Spleen (tissue), 7 donors: ENCODE measurements at regions not wholly inside any gene's neighbourhood (a gene's known extent, or its start where the extent isn't known, plus 50 kb on each side); places are given as distances from the start of the nearest gene placed in this dataset.

Experiments
- POLR2A ChIP-seq, 3 donors: fragments of 450-650 bp; IDR thresholded peaks; one replicate each; pipeline ENCODE4 v1.5.1; 2017; ENCODE audit warnings: antibody characterized with exemption in 3 of 3, mild to moderate bottlenecking in 1 of 3
- TF ChIP-seq, protein P1 (sequence below), 11 experiments: fragments of 200-600 bp in 7 of 11; fragments of 450-650 bp in 4 of 11; sonication (generic) in 4 of 11; IDR thresholded peaks in 8 of 11; conservative IDR thresholded peaks in 3 of 11; 1 replicate in 7 of 11; 2 replicates in 4 of 11; pipeline versions ENCODE4 v1.4.0 to v1.8.0; 2016 to 2021; ENCODE audit warnings: antibody characterized with exemption in 11 of 11, inconsistent platforms in 4 of 11, mild to moderate bottlenecking in 1 of 11
- donor health status: DM: no; HTN: no; CAD: no; lungs with moderate emphysema.
- donor health status: DM: no; HTN: no; CAD: no.
- donor health status: DM: no; HTN: no; CAD: no.

GRCh38 chr7:12469568-12469967 is 65.9 kb upstream of the VWDE start:
- no peak for TF ChIP-seq POLR2A (IDR thresholded peaks at IDR 0.05)
- TF ChIP-seq, protein P1, sequence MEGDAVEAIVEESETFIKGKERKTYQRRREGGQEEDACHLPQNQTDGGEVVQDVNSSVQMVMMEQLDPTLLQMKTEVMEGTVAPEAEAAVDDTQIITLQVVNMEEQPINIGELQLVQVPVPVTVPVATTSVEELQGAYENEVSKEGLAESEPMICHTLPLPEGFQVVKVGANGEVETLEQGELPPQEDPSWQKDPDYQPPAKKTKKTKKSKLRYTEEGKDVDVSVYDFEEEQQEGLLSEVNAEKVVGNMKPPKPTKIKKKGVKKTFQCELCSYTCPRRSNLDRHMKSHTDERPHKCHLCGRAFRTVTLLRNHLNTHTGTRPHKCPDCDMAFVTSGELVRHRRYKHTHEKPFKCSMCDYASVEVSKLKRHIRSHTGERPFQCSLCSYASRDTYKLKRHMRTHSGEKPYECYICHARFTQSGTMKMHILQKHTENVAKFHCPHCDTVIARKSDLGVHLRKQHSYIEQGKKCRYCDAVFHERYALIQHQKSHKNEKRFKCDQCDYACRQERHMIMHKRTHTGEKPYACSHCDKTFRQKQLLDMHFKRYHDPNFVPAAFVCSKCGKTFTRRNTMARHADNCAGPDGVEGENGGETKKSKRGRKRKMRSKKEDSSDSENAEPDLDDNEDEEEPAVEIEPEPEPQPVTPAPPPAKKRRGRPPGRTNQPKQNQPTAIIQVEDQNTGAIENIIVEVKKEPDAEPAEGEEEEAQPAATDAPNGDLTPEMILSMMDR (IDR thresholded peaks at IDR 0.05 in 8 of 11, conservative IDR thresholded peaks at IDR 0.05 in 3 of 11), result no peak
